NCI-H1092 treated with DMSO at 0.1 percent for 48 hours (cell line): ENCODE measurements at regions not wholly inside any gene's neighbourhood (a gene's known extent, or its start where the extent isn't known, plus 50 kb on each side); places are given as distances from the start of the nearest gene placed in this dataset.

Experiments used
- DNase-seq: peaks from one replicate; lab custom pipeline; 2025; lab: John Stamatoyannopoulos, UW

- no peak for DNase-seq
Measured at GRCh38 chr12:87930033-87930432, 99.2 kb downstream of the C12orf50 start.

GRCh38 chr12:87929346-87929745 is 99.9 kb downstream of the C12orf50 start:
- no peak for DNase-seq

- no peak for DNase-seq
Measured at GRCh38 chr12:87928031-87928430, 101.2 kb downstream of the C12orf50 start.

GRCh38 chr12:87925021-87925420 is 104.2 kb downstream of the C12orf50 start:
- DNase-seq = no peak

- no peak for DNase-seq
Measured at GRCh38 chr12:87924149-87924548, 105.1 kb downstream of the C12orf50 start.

GRCh38 chr12:87923361-87923760 is 105.8 kb downstream of the C12orf50 start:
- DNase-seq = no peak

- no peak for DNase-seq
Measured at GRCh38 chr12:87922736-87923135, 106.5 kb downstream of the C12orf50 start.

GRCh38 chr12:87921621-87922020 is 107.6 kb downstream of the C12orf50 start:
- no peak for DNase-seq

- no peak for DNase-seq
Measured at GRCh38 chr12:87920139-87920538, 109.1 kb downstream of the C12orf50 start.

GRCh38 chr12:87901457-87901856 is 127.7 kb downstream of the C12orf50 start:
- no peak for DNase-seq

GRCh38 chr12:87897662-87898061 is 131.5 kb downstream of the C12orf50 start:
- no peak for DNase-seq

- no peak for DNase-seq
Measured at GRCh38 chr12:87883806-87884205, 145.4 kb downstream of the C12orf50 start.

- no peak for DNase-seq
Measured at GRCh38 chr12:87879141-87879540, 150.1 kb downstream of the C12orf50 start.

- no peak for DNase-seq
Measured at GRCh38 chr12:87870493-87871460, 158.4 kb downstream of the C12orf50 start.

GRCh38 chr12:87870061-87870460 is 159.1 kb downstream of the C12orf50 start:
- DNase-seq = no peak

GRCh38 chr12:87866578-87867292 is 162.5 kb downstream of the C12orf50 start:
- no peak for DNase-seq

- no peak for DNase-seq
Measured at GRCh38 chr12:87861791-87862190, 167.4 kb downstream of the C12orf50 start.

GRCh38 chr12:87853448-87854003 is 175.7 kb downstream of the C12orf50 start:
- DNase-seq = no peak

GRCh38 chr12:87849074-87849473 is 180.1 kb downstream of the C12orf50 start:
- no peak for DNase-seq

GRCh38 chr12:87848248-87848868 is 180.8 kb downstream of the C12orf50 start:
- DNase-seq = peak; percentile 66

- no peak for DNase-seq
Measured at GRCh38 chr12:87847147-87847546, 182.1 kb downstream of the C12orf50 start.

- no peak for DNase-seq
Measured at GRCh38 chr12:87846045-87846444, 183.2 kb downstream of the C12orf50 start.
